ENCODE measurements at regions not wholly inside any gene's neighbourhood (a gene's known extent, or its start where the extent isn't known, plus 50 kb on each side); places are given as distances from the start of the nearest gene placed in this dataset.

- no peak for TF ChIP-seq CTCF (IDR thresholded peaks at IDR 0.05)
- no peak for TF ChIP-seq POLR2AphosphoS5 (IDR thresholded peaks at IDR 0.05)
- TF ChIP-seq POLR2A (IDR thresholded peaks at IDR 0.05), result no peak
Observed at GRCh38 chr3:15973940-15974339, 176.2 kb upstream of the ANKRD28 start.

Measured in prostate gland (tissue), 2 donors.